Esophagus muscularis mucosa (tissue), 4 donors: ENCODE measurements at regions not wholly inside any gene's neighbourhood (a gene's known extent, or its start where the extent isn't known, plus 50 kb on each side); places are given as distances from the start of the nearest gene placed in this dataset.
"Not testable (repeated sequence)": the region's sequence is repeated elsewhere in the genome, so short reads cannot be mapped to it uniquely, and the experiment has no call there.

ENCODE experiments used
- DNase-seq: peaks from one replicate; pipeline ENCODE4 v3.0.0-alpha.2; 2017; ENCODE audit errors: extremely low spot score
- H3K27ac ChIP-seq, 4 donors: fragments of 200-600 bp; sonication (generic); replicated peaks in 1 of 4; 1 replicate in 3 of 4; 2 replicates in 1 of 4; pipeline ENCODE4 v1.5.1; 2016 to 2019; ENCODE audit warnings: mild to moderate bottlenecking in 1 of 4
- H3K27me3 ChIP-seq, 4 donors: fragments of 200-600 bp; sonication (generic); one replicate each; pipeline versions ENCODE4 v1.5.1 to v1.6.0; 2016 to 2019
- H3K36me3 ChIP-seq, 4 donors: fragments of 200-600 bp; sonication (generic); one replicate each; pipeline ENCODE4 v1.5.1; 2016 to 2019
- H3K4me1 ChIP-seq, 4 donors: fragments of 200-600 bp; sonication (generic); one replicate each; pipeline ENCODE4 v1.5.1; 2016 to 2019
- H3K4me3 ChIP-seq, 4 donors: fragments of 200-600 bp; sonication (generic); 1 replicate in 2 of 4; 2 replicates in 2 of 4; pipeline ENCODE4 v1.5.1; 2016 to 2019; ENCODE audit warnings: mild to moderate bottlenecking in 4 of 4, moderate library complexity in 1 of 4
- H3K9me3 ChIP-seq, 4 donors: fragments of 200-600 bp; sonication (generic); 1 replicate in 3 of 4; 2 replicates in 1 of 4; pipeline ENCODE4 v1.5.1; 2016 to 2019
- EP300 ChIP-seq: sonication (generic); formaldehyde crosslinking; IDR thresholded peaks from one replicate; pipeline ENCODE4 v1.6.1; 2017; ENCODE audit warnings: antibody characterized with exemption
- POLR2A ChIP-seq: fragments of 450-650 bp; IDR thresholded peaks from one replicate; pipeline ENCODE4 v1.6.1; 2017; ENCODE audit warnings: antibody characterized with exemption, moderate library complexity, mild to moderate bottlenecking, low read depth
- POLR2AphosphoS5 ChIP-seq, 2 donors: sonication (generic); formaldehyde crosslinking; IDR thresholded peaks; one replicate each; pipeline ENCODE4 v1.6.1; 2017; ENCODE audit warnings: antibody characterized with exemption in 2 of 2
- WGBS: methylation state at CpG from one replicate; pipeline ENCODE4 v1.1.5; 2018; 5-methylcytosine and 5-hydroxymethylcytosine counted together
- intact Hi-C: fragments of 100-400 bp; cut with DNase I; formaldehyde crosslinking; loops from one replicate; pipeline ENCODE4 v1.15.1; 2023
- TF ChIP-seq, protein P1 (sequence below), 3 experiments: fragments of 200-600 bp in 2 of 3; fragments of 450-650 bp in 1 of 3; sonication (generic) in 2 of 3; IDR thresholded peaks; one replicate each; pipeline ENCODE4 v1.5.1; 2017 to 2019; ENCODE audit warnings: antibody characterized with exemption in 3 of 3, mild to moderate bottlenecking in 2 of 3, moderate library complexity in 1 of 3

DNA sequence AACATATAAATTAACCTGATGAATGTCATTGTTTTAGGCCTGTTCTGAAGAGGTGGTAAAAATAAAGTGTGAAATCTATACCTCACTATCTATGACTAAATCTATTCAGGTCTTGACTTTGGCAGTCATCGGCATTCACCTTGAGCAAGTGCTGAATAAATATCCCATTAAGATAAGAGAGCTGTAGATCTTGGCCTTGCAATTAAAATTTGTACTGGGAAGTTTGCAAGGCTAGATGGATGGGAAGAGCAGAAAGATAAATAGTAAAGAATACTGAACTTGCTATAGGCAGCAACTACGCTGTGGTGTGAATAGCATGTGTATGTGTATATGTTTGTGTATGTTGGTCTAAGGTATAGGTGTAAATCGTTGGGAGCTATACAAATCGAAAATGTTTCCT lies 325.9 kb upstream of the PRICKLE1 start:
- DNase-seq, result no peak
- intact Hi-C loops, result no loop called here
- H3K27me3 ChIP-seq, result no peaks in the 10 kb centered on the region
- no peaks in the 10 kb centered on the region for H3K4me1 ChIP-seq
- no peaks in the 10 kb centered on the region for H3K9me3 ChIP-seq
- WGBS, result 93% methylated on average over 4 of the region's 4 CpGs
- TF ChIP-seq POLR2A (no peak), POLR2AphosphoS5 (IDR thresholded peaks at IDR 0.05) (no peak), EP300 (no peak)
- TF ChIP-seq, protein P1, sequence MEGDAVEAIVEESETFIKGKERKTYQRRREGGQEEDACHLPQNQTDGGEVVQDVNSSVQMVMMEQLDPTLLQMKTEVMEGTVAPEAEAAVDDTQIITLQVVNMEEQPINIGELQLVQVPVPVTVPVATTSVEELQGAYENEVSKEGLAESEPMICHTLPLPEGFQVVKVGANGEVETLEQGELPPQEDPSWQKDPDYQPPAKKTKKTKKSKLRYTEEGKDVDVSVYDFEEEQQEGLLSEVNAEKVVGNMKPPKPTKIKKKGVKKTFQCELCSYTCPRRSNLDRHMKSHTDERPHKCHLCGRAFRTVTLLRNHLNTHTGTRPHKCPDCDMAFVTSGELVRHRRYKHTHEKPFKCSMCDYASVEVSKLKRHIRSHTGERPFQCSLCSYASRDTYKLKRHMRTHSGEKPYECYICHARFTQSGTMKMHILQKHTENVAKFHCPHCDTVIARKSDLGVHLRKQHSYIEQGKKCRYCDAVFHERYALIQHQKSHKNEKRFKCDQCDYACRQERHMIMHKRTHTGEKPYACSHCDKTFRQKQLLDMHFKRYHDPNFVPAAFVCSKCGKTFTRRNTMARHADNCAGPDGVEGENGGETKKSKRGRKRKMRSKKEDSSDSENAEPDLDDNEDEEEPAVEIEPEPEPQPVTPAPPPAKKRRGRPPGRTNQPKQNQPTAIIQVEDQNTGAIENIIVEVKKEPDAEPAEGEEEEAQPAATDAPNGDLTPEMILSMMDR (IDR thresholded peaks at IDR 0.05), result no peak
- no peak overlapping the region for H3K4me3 ChIP-seq
- H3K36me3 ChIP-seq, result no peaks in the 10 kb centered on the region
- no peak overlapping the region for H3K27ac ChIP-seq

DNA sequence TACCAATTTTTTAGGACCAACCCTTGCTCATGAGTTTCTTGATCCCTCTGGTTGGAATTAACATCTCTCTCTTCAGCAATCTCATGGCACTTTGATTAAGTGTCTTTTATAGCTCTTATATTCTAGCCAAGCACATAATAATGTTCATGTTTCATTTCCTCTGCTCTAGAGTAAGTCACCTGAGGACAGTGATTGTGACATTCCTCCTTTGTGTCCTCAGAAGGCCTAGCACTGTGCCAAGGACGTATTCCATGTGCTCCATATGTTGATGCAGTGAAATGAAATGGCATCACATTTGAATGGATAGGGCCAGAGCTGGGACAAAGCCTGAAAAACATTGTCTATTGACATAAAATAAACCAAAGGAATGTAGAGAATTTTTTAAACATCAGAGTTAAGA lies 322.8 kb upstream of the PRICKLE1 start:
- H3K36me3 ChIP-seq, result no peaks in the 10 kb centered on the region
- H3K27ac ChIP-seq, result no peak overlapping the region
- intact Hi-C loops, result no loop called here
- TF ChIP-seq, protein P1 (IDR thresholded peaks at IDR 0.05), result no peak
- TF ChIP-seq POLR2AphosphoS5 (IDR thresholded peaks at IDR 0.05), result no peak
- no peak for TF ChIP-seq EP300
- TF ChIP-seq POLR2A, result no peak
- H3K27me3 ChIP-seq, result no peaks in the 10 kb centered on the region
- no peak overlapping the region for H3K4me3 ChIP-seq
- H3K9me3 ChIP-seq, result no peaks in the 10 kb centered on the region
- WGBS, result 55% methylated on average over 1 of the region's 1 CpG
- DNase-seq, result no peak
- H3K4me1 ChIP-seq, result no peaks in the 10 kb centered on the region

DNA sequence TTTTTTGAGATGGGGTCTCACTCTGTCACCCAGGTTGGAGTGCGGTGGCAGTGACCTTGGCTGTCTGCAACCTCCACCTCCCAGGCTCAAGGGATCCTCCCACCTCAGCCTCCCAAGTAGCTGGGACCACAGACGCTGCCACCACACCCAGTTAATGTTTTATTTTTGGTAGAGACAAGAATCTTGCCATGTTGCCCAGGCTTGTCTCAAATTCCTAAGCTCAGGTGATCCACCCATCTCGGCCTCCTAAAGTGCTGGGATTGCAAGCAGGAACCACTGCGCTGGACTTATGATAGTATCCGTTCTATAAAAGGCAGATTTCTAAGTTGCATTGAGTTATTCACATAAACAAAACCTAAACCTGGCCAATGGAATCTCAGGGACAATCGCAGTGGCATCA lies 321.1 kb upstream of the PRICKLE1 start:
- 84% methylated on average over 6 of the region's 6 CpGs for WGBS
- H3K9me3 ChIP-seq, result no peaks in the 10 kb centered on the region
- no peaks in the 10 kb centered on the region for H3K36me3 ChIP-seq
- no peak overlapping the region for H3K27ac ChIP-seq
- no peak for DNase-seq
- TF ChIP-seq POLR2A (no peak), EP300 (no peak), POLR2AphosphoS5 (IDR thresholded peaks at IDR 0.05) (no peak)
- TF ChIP-seq, protein P1 (IDR thresholded peaks at IDR 0.05), result no peak
- peaks cover 0 to under 1% (median under 1%) of the 10 kb centered on the region in 4 donors for H3K4me1 ChIP-seq
- no peak overlapping the region for H3K4me3 ChIP-seq
- no peaks in the 10 kb centered on the region for H3K27me3 ChIP-seq
- intact Hi-C loops, result no loop called here

DNA sequence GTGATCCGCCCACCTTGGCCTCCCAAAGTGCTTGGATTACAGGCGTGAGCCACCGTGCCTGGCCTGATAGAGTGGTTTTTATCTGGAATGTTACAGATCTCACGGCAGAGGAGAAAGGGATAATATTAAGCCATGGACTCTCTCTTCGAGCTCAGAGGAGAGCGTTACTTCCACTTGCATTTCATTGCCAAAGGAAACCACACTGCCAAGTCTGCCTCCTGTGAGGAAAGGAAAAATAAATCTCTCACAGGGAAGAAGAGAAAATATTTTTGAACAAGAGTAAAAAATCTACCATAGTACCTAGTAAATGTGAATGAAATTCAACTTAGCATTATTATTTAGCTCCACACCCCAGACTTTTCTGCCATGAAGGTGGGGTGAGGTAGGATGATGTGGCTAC lies 319.2 kb upstream of the PRICKLE1 start:
- DNase-seq, result no peak
- Histone ChIP-seq H3K27ac (no peak overlapping the region), H3K4me1 (peaks cover 3 to 12% (median 7%) of the 10 kb centered on the region in 4 donors), H3K4me3 (no peak overlapping the region), H3K27me3 (no peaks in the 10 kb centered on the region), H3K36me3 (no peaks in the 10 kb centered on the region), H3K9me3 (no peaks in the 10 kb centered on the region)
- no peak for TF ChIP-seq POLR2AphosphoS5 (IDR thresholded peaks at IDR 0.05)
- no peak for TF ChIP-seq POLR2A
- intact Hi-C loops, result no loop called here
- WGBS, result 67% methylated on average over 6 of the region's 6 CpGs

DNA sequence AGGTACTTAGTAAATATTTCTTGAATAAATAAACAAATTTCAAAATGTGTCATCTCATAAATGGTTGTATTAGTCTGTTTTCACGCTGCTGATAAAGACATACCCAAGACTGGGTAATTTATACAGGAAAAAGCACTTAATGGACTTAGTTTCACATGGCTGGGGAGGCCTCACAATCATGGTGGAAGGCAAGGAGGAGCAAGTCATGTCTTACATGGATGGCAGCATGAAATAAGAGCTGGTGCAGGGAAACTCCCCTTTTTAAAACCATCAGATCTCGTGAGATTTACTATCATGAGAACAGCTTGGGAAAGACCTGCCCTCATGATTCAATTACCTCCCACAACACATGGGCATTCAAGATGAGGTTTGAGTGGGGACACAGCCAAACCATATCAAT lies 317.3 kb upstream of the PRICKLE1 start:
- H3K4me3 ChIP-seq, H3K9me3 ChIP-seq, DNase-seq, H3K36me3 ChIP-seq, H3K27me3 ChIP-seq, intact Hi-C loops, H3K27ac ChIP-seq: not testable (repeated sequence)
- 95% methylated on average over 2 of the region's 2 CpGs for WGBS
- peaks cover 3 to 12% (median 7%) of the 10 kb centered on the region in 4 donors for H3K4me1 ChIP-seq

DNA sequence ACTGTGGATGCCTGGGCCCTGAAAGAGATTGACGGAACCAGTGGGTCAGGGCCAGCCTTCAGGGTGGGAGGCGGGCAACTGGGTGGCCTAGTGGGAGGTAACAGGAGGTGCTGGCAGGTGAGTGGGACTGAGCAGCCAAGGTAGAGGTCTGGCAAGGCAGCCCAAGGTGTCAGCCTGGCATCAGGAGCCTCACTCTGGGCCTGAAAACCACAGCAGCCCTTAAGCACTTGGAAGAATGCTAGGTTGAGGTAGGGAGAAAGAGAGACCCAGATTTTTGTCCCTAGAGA lies 315.8 kb upstream of the PRICKLE1 start:
- intact Hi-C loops, result no loop called here
- Histone ChIP-seq H3K36me3 (no peaks in the 10 kb centered on the region), H3K4me1 (peaks cover 3 to 12% (median 7%) of the 10 kb centered on the region in 4 donors), H3K27ac (peak overlapping the region in 2 of 4 donors; percentile 7 to 34), H3K4me3 (no peak overlapping the region), H3K27me3 (no peaks in the 10 kb centered on the region), H3K9me3 (no peaks in the 10 kb centered on the region)
- TF ChIP-seq, protein P1 (IDR thresholded peaks at IDR 0.05), result no peak
- TF ChIP-seq EP300 (no peak), POLR2A (no peak), POLR2AphosphoS5 (IDR thresholded peaks at IDR 0.05) (no peak)
- no peak for DNase-seq
- 71% methylated on average over 2 of the region's 2 CpGs for WGBS
